ENCODE measurements at regions not wholly inside any gene's neighbourhood (a gene's known extent, or its start where the extent isn't known, plus 50 kb on each side); places are given as distances from the start of the nearest gene placed in this dataset.
"Not testable (repeated sequence)": the region's sequence is repeated elsewhere in the genome, so short reads cannot be mapped to it uniquely, and the experiment has no call there.

GRCh38 chr13:44734201-44734707, 158.1 kb upstream of the TSC22D1 start:
- CTCF ChIA-PET, result interaction anchor here (0.6 kb wide), 1 partner anchor 23 kb away, joined by 6 read pairs; no protein-coding TSS in a partner anchor

GRCh38 chr13:44732503-44733098, 156.5 kb upstream of the TSC22D1 start:
- Mint-ChIP-seq H3K4me1 (no peaks in the 10 kb centered on the region), H3K4me3 (no peak overlapping the region), H3K27me3 (peaks cover 0 to 10% (median 5%) of the 10 kb centered on the region in 5 donors), H3K36me3 (no peaks in the 10 kb centered on the region), H3K9me3 (no peaks in the 10 kb centered on the region), H3K27ac (no peak overlapping the region)
- no peaks in the 10 kb centered on the region for H3K27me3 ChIP-seq (ENCODE audit: control insufficient read depth in 2 of 2, insufficient read depth in 2 of 2, low read length in 2 of 2)
- H3K4me3 ChIP-seq (ENCODE audit: low read length), result no peak overlapping the region
- intact Hi-C loops (cut with micrococcal nuclease), result no loop called here
- no peaks in the 10 kb centered on the region for H3K9me3 ChIP-seq (ENCODE audit: control insufficient read depth in 2 of 3, low read length in 3 of 3)
- POLR2A ChIA-PET, result no interaction called here
- CTCF ChIA-PET, result no interaction called here
- no peak for DNase-seq
- H3K36me3 ChIP-seq (ENCODE audit: control insufficient read depth in 2 of 3, insufficient read depth in 3 of 3, low read length in 3 of 3), result no peaks in the 10 kb centered on the region
- H3K4me1 ChIP-seq (ENCODE audit: control insufficient read depth in 2 of 2, insufficient read depth in 2 of 2, low read length in 2 of 2), result no peaks in the 10 kb centered on the region
- no peak overlapping the region for H3K27ac ChIP-seq (ENCODE audit: low read depth, low read length)
- ATAC-seq, result no peak

More at GRCh38 chr13:44734201-44734707, 158.1 kb upstream of the TSC22D1 start:
- Histone ChIP-seq H3K9me3 (ENCODE audit: control insufficient read depth in 2 of 3, low read length in 3 of 3) (no peaks in the 10 kb centered on the region), H3K4me1 (ENCODE audit: control insufficient read depth in 2 of 2, insufficient read depth in 2 of 2, low read length in 2 of 2) (no peaks in the 10 kb centered on the region), H3K36me3 (ENCODE audit: control insufficient read depth in 2 of 3, insufficient read depth in 3 of 3, low read length in 3 of 3) (no peaks in the 10 kb centered on the region), H3K4me3 (ENCODE audit: low read length) (no peak overlapping the region), H3K27ac (ENCODE audit: low read depth, low read length) (no peak overlapping the region), H3K27me3 (ENCODE audit: control insufficient read depth in 2 of 2, insufficient read depth in 2 of 2, low read length in 2 of 2) (no peaks in the 10 kb centered on the region)
- Mint-ChIP-seq H3K4me1 (no peaks in the 10 kb centered on the region), H3K4me3 (no peak overlapping the region), H3K27ac (no peak overlapping the region), H3K36me3 (no peaks in the 10 kb centered on the region), H3K9me3 (no peaks in the 10 kb centered on the region), H3K27me3 (peaks cover 0 to 10% (median 5%) of the 10 kb centered on the region in 5 donors)
- ATAC-seq, result no peak
- intact Hi-C loops (cut with micrococcal nuclease), result no loop called here
- no peak for DNase-seq
- POLR2A ChIA-PET, result no interaction called here

DNA sequence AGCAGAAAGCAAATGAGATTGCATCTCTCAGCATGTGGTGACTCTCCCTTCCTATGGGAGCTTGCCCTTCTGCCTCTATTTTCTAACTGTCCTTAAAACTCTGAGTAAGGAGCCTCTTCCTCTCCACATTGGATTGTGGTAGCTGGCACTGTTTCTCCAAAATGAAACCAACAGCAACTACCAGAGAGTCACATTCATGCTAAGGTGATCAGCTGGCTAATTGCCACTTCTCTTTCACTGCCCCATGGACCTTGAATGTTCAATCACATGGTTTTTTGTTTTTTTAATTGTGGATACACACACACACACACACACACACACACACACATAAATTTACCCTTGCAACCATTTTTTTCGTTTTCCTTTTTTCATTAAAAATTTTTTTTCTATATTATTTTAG, 154.7 kb upstream of the TSC22D1 start:
- no peaks in the 10 kb centered on the region for H3K36me3 Mint-ChIP-seq
- no peak overlapping the region for H3K4me3 Mint-ChIP-seq
- no peak for ATAC-seq
- no peaks in the 10 kb centered on the region for H3K4me1 ChIP-seq (ENCODE audit: control insufficient read depth in 2 of 2, insufficient read depth in 2 of 2, low read length in 2 of 2)
- H3K27ac ChIP-seq (ENCODE audit: low read depth, low read length), result no peak overlapping the region
- no peak overlapping the region for H3K4me3 ChIP-seq (ENCODE audit: low read length)
- H3K27me3 Mint-ChIP-seq, result peaks cover 0 to 10% (median 9%) of the 10 kb centered on the region in 5 donors
- no peak overlapping the region for H3K27ac Mint-ChIP-seq
- ChIA-PET POLR2A (no interaction called here), CTCF (interaction anchor here (0.6 kb wide), 1 partner anchor 1900 kb away, joined by 3 read pairs; no protein-coding TSS in a partner anchor)
- no peaks in the 10 kb centered on the region for H3K9me3 ChIP-seq (ENCODE audit: control insufficient read depth in 2 of 3, low read length in 3 of 3)
- H3K36me3 ChIP-seq (ENCODE audit: control insufficient read depth in 2 of 3, insufficient read depth in 3 of 3, low read length in 3 of 3), result no peaks in the 10 kb centered on the region
- H3K9me3 Mint-ChIP-seq, result no peaks in the 10 kb centered on the region
- no peaks in the 10 kb centered on the region for H3K4me1 Mint-ChIP-seq
- DNase-seq, result no peak
- intact Hi-C loops (cut with micrococcal nuclease), result no loop called here
- H3K27me3 ChIP-seq (ENCODE audit: control insufficient read depth in 2 of 2, insufficient read depth in 2 of 2, low read length in 2 of 2), result no peaks in the 10 kb centered on the region

GRCh38 chr13:44730099-44730498, 154.0 kb upstream of the TSC22D1 start:
- Mint-ChIP-seq H3K4me3 (no peak overlapping the region), H3K4me1 (no peaks in the 10 kb centered on the region), H3K9me3 (no peaks in the 10 kb centered on the region), H3K27me3 (peaks cover 0 to 10% (median 9%) of the 10 kb centered on the region in 5 donors), H3K27ac (no peak overlapping the region), H3K36me3 (no peaks in the 10 kb centered on the region)
- ChIA-PET CTCF (interaction anchor here (0.7 kb wide), 1 partner anchor 929 kb away, joined by 4 read pairs; no protein-coding TSS in a partner anchor), POLR2A (no interaction called here)
- intact Hi-C loops (cut with micrococcal nuclease), result no loop called here
- no peaks in the 10 kb centered on the region for H3K9me3 ChIP-seq (ENCODE audit: control insufficient read depth in 2 of 3, low read length in 3 of 3)
- H3K27ac ChIP-seq (ENCODE audit: low read depth, low read length), result no peak overlapping the region
- DNase-seq, result no peak
- no peak overlapping the region for H3K4me3 ChIP-seq (ENCODE audit: low read length)
- no peak for ATAC-seq
- H3K4me1 ChIP-seq (ENCODE audit: control insufficient read depth in 2 of 2, insufficient read depth in 2 of 2, low read length in 2 of 2), result no peaks in the 10 kb centered on the region
- H3K27me3 ChIP-seq (ENCODE audit: control insufficient read depth in 2 of 2, insufficient read depth in 2 of 2, low read length in 2 of 2), result no peaks in the 10 kb centered on the region
- H3K36me3 ChIP-seq (ENCODE audit: control insufficient read depth in 2 of 3, insufficient read depth in 3 of 3, low read length in 3 of 3), result no peaks in the 10 kb centered on the region

DNA sequence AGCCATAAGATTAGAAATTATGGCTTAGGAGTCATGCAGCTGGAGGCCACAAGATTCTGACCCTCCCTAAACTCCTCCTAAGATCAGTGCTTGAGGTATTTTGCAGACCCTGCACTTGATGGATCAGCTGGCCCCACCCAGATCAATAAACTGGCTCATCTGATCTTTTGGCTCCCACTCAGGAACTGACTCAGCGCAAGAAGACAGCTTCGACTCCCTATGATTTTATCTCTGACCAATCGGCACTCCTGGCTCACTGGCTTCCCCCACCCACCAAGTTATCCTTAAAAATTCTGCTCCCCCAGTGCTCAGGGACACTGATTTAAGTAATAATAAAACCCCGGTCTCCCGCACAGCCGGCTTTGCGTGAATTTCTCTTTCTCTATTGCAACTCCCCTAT, 151.5 kb upstream of the TSC22D1 start:
- H3K27ac Mint-ChIP-seq; H3K4me1 Mint-ChIP-seq; H3K36me3 ChIP-seq (ENCODE audit: control insufficient read depth in 2 of 3, insufficient read depth in 3 of 3, low read length in 3 of 3); H3K4me1 ChIP-seq (ENCODE audit: control insufficient read depth in 2 of 2, insufficient read depth in 2 of 2, low read length in 2 of 2); H3K4me3 Mint-ChIP-seq; CTCF ChIA-PET; H3K9me3 ChIP-seq (ENCODE audit: control insufficient read depth in 2 of 3, low read length in 3 of 3); H3K4me3 ChIP-seq (ENCODE audit: low read length); DNase-seq; POLR2A ChIA-PET; H3K36me3 Mint-ChIP-seq; intact Hi-C loops (cut with micrococcal nuclease); ATAC-seq; H3K27me3 ChIP-seq (ENCODE audit: control insufficient read depth in 2 of 2, insufficient read depth in 2 of 2, low read length in 2 of 2); H3K27ac ChIP-seq (ENCODE audit: low read depth, low read length); H3K9me3 Mint-ChIP-seq: not testable (repeated sequence)
- peaks cover 0 to 10% (median 4%) of the 10 kb centered on the region in 5 donors for H3K27me3 Mint-ChIP-seq

DNA sequence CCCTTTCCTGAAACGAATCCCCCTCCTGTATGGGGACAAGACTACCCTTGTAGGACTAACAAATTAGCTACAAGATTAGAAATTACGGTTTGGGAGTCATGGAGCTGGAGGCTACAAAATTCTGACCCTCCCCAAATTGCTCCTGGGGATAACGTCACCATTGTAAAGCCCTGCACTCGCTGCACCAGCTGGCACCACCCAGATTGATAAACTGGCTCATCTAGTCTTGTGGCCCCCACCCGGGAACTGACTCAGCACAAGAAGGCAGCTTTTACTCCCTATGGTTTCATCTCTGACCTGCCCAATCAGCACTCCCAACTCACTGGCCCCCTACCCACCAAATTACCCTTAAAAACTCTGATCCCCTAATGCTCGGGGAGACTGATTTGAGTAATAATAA, 150.6 kb upstream of the TSC22D1 start:
- Histone ChIP-seq H3K27ac (ENCODE audit: low read depth, low read length) (no peak overlapping the region), H3K36me3 (ENCODE audit: control insufficient read depth in 2 of 3, insufficient read depth in 3 of 3, low read length in 3 of 3) (no peaks in the 10 kb centered on the region), H3K4me3 (ENCODE audit: low read length) (no peak overlapping the region), H3K9me3 (ENCODE audit: control insufficient read depth in 2 of 3, low read length in 3 of 3) (no peaks in the 10 kb centered on the region), H3K4me1 (ENCODE audit: control insufficient read depth in 2 of 2, insufficient read depth in 2 of 2, low read length in 2 of 2) (no peaks in the 10 kb centered on the region), H3K27me3 (ENCODE audit: control insufficient read depth in 2 of 2, insufficient read depth in 2 of 2, low read length in 2 of 2) (no peaks in the 10 kb centered on the region)
- Mint-ChIP-seq H3K27ac (no peak overlapping the region), H3K4me1 (no peaks in the 10 kb centered on the region), H3K4me3 (no peak overlapping the region), H3K36me3 (peaks cover 0 to 4% (median 0%) of the 10 kb centered on the region in 5 donors), H3K9me3 (peaks cover 0 to 11% (median 0%) of the 10 kb centered on the region in 11 donors), H3K27me3 (peaks cover 0 to 8% (median 4%) of the 10 kb centered on the region in 5 donors)
- no peak for DNase-seq
- CTCF ChIA-PET, result no interaction called here
- intact Hi-C loops (cut with micrococcal nuclease), result no loop called here
- POLR2A ChIA-PET, result no interaction called here
- ATAC-seq, result no peak

DNA sequence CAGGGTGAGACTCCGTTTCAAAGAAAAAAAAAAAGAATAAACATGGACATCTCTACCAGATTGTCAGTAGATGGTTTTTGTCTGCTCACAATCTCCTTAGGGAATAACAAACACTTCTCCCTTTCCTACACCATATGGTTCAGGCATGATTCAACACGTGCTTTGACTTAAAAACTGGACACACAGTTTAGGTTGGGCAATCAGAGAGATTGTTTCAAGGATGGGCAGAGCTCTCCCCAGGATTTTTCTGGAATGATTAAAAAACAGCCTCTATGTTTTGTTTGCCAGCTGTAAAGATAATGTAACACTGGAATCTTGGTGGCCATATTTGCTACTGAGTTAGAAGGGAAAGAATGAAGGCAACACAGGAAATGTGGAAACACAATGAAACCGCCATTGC, 150.1 kb upstream of the TSC22D1 start:
- Histone ChIP-seq H3K4me1 (ENCODE audit: control insufficient read depth in 2 of 2, insufficient read depth in 2 of 2, low read length in 2 of 2) (no peaks in the 10 kb centered on the region), H3K4me3 (ENCODE audit: low read length) (no peak overlapping the region), H3K36me3 (ENCODE audit: control insufficient read depth in 2 of 3, insufficient read depth in 3 of 3, low read length in 3 of 3) (no peaks in the 10 kb centered on the region), H3K27me3 (ENCODE audit: control insufficient read depth in 2 of 2, insufficient read depth in 2 of 2, low read length in 2 of 2) (no peaks in the 10 kb centered on the region), H3K27ac (ENCODE audit: low read depth, low read length) (no peak overlapping the region), H3K9me3 (ENCODE audit: control insufficient read depth in 2 of 3, low read length in 3 of 3) (no peaks in the 10 kb centered on the region)
- peaks cover 0 to 11% (median 0%) of the 10 kb centered on the region in 11 donors for H3K9me3 Mint-ChIP-seq
- ATAC-seq (no peak), DNase-seq (no peak)
- POLR2A ChIA-PET, result no interaction called here
- no peaks in the 10 kb centered on the region for H3K4me1 Mint-ChIP-seq
- H3K4me3 Mint-ChIP-seq, result no peak overlapping the region
- H3K27ac Mint-ChIP-seq, result no peak overlapping the region
- intact Hi-C loops (cut with micrococcal nuclease), result no loop called here
- CTCF ChIA-PET, result no interaction called here
- H3K27me3 Mint-ChIP-seq, result peaks cover 0 to 6% (median 3%) of the 10 kb centered on the region in 5 donors
- H3K36me3 Mint-ChIP-seq, result peaks cover 0 to 4% (median 0%) of the 10 kb centered on the region in 5 donors
